HFF-Myc (cell line): ENCODE measurements at regions not wholly inside any gene's neighbourhood (a gene's known extent, or its start where the extent isn't known, plus 50 kb on each side); places are given as distances from the start of the nearest gene placed in this dataset.
"Not testable (repeated sequence)": the region's sequence is repeated elsewhere in the genome, so short reads cannot be mapped to it uniquely, and the experiment has no call there.

Source experiments
- DNase-seq: peaks from one replicate; pipeline ENCODE4 v3.0.0-alpha.2; 2011; ENCODE audit warnings: low read depth; ENCODE audit errors: extremely low read depth
- H3K4me3 ChIP-seq: replicated peaks from 2 replicates; pipeline ENCODE4 v1.5.1; 2011; ENCODE audit warnings: low read depth, mild to moderate bottlenecking, control low read depth, low read length
- TF ChIP-seq, protein P1 (sequence below): IDR thresholded peaks from 2 replicates; pipeline ENCODE4 v1.5.1; 2012; ENCODE audit warnings: mild to moderate bottlenecking, low read depth, low read length, control low read depth; ENCODE audit errors: missing control alignments

DNA sequence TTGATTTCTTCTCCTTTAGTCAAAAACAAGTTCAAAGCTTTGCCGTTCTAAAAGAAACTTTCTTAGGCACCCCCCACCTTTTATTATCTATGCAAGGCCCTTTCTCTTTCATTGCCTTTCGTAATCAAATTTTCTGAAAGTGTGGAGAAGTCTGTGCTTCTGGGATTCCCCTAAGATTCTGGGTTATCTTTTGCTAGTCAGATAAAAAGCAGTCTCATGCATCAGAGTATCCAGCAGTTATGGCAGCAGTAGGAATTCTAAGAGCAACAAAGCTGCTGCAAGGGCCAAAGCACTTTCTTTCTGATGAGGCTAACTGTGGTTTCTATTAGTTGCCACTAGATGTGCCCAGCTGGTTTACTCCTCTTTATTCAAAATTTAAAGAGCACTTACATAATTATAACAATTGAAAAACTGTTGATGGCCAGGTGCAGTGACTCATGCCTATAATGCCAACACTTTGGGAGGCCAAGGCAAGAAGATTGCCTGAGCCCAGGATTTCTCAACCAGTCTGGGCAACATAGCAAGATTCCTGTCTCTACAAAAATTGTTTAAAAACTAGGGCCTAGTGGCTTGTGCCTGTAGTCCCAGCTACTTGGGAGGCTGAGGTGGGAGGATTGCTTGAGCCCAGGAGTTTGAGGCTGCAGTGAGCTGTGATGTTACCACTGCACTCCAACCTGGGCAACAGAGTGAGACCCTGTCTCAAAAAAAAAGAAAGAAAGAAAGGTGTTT is 296.2 kb downstream of the PAPSS1 start:
- no peak for DNase-seq
- no peak overlapping the region for H3K4me3 ChIP-seq
- TF ChIP-seq, protein P1, sequence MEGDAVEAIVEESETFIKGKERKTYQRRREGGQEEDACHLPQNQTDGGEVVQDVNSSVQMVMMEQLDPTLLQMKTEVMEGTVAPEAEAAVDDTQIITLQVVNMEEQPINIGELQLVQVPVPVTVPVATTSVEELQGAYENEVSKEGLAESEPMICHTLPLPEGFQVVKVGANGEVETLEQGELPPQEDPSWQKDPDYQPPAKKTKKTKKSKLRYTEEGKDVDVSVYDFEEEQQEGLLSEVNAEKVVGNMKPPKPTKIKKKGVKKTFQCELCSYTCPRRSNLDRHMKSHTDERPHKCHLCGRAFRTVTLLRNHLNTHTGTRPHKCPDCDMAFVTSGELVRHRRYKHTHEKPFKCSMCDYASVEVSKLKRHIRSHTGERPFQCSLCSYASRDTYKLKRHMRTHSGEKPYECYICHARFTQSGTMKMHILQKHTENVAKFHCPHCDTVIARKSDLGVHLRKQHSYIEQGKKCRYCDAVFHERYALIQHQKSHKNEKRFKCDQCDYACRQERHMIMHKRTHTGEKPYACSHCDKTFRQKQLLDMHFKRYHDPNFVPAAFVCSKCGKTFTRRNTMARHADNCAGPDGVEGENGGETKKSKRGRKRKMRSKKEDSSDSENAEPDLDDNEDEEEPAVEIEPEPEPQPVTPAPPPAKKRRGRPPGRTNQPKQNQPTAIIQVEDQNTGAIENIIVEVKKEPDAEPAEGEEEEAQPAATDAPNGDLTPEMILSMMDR: no peak

DNA sequence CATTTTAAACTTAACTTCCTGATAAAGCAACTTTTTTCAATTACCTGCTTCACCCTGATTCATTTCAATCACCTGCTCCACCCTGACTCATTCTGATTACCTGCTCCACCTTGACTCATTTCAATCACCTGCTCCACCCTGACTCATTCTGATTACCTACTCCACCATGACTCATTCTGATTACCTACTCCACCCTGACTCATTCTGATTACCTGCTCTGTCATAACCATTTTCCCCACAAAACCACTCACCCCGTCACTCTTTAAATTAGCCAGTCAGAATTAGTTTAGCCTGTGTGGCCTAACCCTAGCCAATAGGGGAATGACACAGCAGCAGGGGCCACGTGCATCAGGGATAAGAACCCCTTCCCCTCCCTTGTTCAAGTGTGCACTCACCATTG is 300.5 kb downstream of the PAPSS1 start:
- not testable (repeated sequence) for DNase-seq, H3K4me3 ChIP-seq

- TF ChIP-seq, protein P1: no peak
- no peak for DNase-seq
- no peak overlapping the region for H3K4me3 ChIP-seq
These were observed 301.0 kb downstream of the PAPSS1 start for GRCh38 chr4:107419052-107419451.

DNA sequence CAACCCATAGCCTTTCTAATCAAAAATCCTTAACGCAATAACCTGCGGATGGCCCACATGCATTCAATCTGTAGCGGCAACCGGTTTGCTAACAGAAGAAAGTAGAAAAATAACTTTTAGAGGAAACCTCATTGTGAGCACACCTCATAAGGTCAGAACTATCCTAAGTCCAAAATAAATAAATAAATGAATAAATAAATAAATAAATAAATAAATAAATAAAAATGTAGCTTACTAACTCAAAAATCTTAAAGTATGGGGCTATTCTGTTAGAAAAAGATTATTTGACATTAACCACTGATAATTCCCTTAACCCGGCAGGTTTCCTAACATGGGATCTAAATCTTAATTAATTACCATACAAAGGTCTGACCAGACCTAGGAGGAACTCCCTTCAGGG is 304.5 kb downstream of the PAPSS1 start:
- not testable (repeated sequence) for DNase-seq, H3K4me3 ChIP-seq

DNA sequence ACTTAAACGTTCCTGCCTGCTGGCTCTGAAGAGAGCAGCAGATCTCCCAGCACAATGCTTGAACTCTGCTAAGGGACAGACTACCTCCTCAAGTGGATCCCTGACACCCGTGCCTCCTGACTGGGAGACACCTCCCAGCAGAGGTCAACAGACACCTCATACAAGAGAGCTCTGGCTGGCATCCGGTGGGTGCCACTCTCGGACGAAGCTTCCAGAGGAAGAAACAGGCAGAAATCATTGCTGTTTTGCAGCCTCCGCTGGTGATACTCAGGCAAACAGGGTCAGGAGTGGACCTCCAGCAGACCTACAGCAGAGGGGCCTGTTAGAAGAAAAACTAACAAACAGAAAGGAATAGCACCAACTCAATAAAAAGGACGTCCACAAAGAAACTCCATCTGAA is 310.2 kb downstream of the PAPSS1 start:
- not testable (repeated sequence) for DNase-seq, H3K4me3 ChIP-seq

DNA sequence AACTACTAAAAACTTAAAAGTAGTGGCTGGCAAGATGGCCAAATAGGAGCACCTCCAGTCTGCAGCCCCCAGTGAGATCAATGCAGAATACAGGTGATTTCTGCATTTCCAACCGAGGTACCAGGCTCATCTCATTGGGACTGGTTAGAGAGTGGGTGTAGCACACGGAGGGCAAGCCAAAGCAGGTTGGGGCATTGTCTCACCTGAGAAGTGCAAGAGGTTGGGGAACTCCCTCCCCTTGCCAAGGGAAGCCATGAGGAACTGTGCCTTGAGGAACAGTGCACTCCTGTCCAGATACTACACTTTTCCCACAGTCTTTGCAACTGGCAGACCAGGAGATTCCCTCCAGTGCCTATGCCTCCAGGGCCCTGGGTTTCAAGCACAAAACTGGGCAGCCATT is 311.1 kb downstream of the PAPSS1 start:
- H3K4me3 ChIP-seq: no peak overlapping the region
- TF ChIP-seq, protein P1: no peak

GRCh38 chr4:107404591-107405300 is 315.3 kb downstream of the PAPSS1 start:
- TF ChIP-seq, protein P1: no peak
- H3K4me3 ChIP-seq: no peak overlapping the region
- DNase-seq: no peak

More for the DNA sequence above, 311.1 kb downstream of the PAPSS1 start:
- DNase-seq: no peak

DNA sequence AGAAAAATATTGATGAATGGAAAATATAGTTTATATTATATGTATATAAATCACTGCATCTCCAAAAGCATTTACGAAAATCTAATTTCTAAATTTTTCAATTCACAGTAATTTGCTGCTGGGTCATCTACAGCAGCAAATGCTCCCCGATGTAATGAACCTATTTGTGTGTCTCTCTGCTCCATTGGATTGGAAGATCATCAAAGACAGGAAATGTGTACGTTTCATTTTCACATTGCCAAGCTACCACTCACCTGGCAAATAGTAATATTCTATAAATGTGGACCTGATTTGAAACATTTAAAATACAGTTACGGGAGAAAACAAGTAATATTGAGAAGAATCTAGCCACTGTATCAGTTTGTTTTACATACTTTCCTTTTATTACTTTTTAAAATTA is 317.7 kb downstream of the PAPSS1 start:
- no peak overlapping the region for H3K4me3 ChIP-seq
- no peak for DNase-seq
- TF ChIP-seq, protein P1: no peak
